NCI-H146 treated with DMSO at 0.1 percent for 48 hours (cell line): ENCODE measurements at regions not wholly inside any gene's neighbourhood (a gene's known extent, or its start where the extent isn't known, plus 50 kb on each side); places are given as distances from the start of the nearest gene placed in this dataset.
A peak's percentile ranks its signal among the peaks of the same experiment; 100 is the strongest.
"Not testable (repeated sequence)": the region's sequence is repeated elsewhere in the genome, so short reads cannot be mapped to it uniquely, and the experiment has no call there.

Experiments
- DNase-seq: peaks from one replicate; lab custom pipeline; 2025; ENCODE audit not compliant: unreplicated experiment; lab: John Stamatoyannopoulos, UW

DNA sequence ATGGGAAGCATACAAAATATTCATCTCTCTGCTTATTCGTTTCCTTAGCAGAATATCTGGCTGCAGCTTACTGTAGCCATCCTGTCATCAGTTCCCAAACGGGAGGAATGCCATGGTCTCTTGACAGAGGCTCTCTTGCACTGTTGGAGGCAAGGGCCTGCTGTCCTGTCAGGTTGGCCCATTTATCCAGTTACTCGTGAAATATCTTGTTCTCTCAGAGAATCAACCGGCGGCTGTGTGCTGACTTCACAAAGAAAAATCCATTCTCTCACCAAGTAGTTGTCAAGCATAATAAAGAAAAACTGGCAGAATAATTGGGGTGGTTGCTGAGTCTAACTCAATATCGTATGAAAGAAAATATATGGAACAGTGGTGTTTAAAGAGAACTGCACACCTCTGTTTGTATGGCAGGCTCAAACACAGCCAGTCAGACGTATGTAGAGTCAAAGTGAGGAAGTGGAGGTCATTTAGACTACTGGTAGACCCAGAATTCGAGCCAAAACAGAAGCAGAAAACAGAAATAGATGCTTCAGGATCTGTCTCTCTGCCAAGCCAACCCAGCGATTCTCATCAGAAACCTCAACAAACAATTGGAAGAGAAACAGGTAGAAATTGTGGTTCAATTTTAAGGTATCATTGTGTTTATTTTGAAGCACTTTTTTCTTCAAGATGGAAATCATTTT, 349.2 kb upstream of the PRKCQ start:
- no peak for DNase-seq

DNA sequence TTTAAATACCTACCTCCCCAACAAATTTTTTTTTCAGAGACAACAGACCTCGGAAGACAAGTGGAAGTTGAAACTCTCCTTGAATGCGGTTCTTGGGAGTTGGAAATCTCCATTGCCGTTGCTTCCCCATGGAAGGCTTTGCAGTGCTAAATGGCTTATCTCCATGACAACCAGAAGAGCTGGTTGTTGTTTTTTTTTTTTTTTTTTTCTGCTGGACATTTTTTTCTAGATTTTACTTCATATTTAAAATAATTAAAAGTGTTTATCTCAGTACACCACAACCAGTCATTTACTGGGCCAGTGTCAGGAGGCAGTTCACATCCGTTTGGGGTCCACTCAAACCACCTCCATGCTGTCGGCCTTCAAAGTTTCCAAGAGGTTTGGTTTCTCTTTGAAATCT, 348.5 kb upstream of the PRKCQ start:
- DNase-seq: peak; percentile 50

DNA sequence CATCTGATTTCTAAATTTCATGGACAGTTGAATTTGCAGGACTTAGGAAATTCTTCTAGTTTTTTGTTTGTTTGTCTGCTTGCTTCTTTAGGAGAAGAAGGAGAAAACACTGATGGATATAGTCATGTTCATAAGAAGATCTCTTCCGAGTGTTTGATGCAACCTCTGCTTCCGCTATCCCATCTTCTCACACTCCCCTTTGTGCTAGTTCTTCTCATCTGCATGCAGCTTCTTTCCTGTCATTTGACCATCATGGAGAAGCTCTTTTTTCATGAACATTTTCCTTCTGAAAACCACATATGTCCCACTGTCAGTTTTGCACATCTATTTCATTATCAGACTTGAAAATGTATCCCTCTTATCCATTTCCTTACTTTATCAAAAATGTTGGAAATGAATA, 346.9 kb upstream of the PRKCQ start:
- no peak for DNase-seq

DNA sequence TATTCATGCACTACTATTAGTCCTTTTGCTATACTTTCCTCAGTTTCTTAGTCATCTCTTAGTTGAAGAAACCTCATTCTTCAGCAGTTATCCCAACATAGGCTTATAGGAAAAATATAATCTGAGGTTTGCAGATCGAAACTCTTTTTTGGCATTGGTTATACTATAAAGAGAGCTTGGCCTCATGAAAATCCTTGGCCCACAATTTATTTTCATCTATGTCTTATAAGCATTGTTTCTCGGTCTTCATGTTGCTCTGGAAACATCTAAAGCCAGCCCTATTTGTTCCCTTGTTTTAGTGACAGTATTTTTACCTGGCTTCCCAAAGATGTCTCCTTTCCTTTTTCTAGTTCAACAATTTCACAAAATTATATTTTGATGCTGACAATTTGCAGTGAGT, 345.1 kb upstream of the PRKCQ start:
- no peak for DNase-seq

DNA sequence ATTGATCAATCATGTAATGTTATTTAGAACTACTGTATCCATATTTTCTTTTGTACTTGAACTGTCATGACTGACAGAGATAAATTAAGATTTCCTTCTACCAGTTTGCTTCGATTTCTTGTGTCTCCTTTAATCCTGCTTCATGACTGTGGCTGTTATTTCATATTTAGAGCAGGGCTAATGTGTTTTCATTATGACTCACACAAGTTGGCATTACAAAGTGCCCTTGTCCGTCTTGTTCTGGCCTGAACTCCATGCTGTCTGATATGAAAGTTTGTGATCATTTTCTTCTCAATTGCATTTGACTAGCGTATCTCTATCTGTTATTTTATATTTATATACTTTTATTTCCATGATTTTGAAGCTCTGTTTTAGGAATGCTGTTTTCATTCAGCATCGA, 344.1 kb upstream of the PRKCQ start:
- DNase-seq: no peak

DNA sequence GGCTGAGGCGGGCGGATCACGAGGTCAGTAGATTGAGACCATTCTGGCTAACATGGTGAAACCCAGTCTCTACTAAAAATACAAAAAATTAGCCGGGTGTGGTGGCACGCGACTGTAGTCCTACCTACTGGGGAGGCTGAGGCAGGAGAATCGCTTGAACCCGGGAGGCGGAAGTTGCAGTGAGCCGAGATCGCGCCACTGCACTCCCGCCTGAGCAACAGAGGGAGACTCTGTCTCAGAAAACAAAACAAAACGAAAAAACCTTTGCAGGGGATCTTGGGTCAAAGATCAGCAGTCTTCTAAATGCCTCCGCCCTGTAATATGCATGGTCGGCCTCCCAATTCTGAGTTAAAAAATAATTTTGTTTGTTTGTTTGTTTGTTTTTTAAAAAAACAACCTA, 340.9 kb upstream of the PRKCQ start:
- DNase-seq: not testable (repeated sequence)

DNA sequence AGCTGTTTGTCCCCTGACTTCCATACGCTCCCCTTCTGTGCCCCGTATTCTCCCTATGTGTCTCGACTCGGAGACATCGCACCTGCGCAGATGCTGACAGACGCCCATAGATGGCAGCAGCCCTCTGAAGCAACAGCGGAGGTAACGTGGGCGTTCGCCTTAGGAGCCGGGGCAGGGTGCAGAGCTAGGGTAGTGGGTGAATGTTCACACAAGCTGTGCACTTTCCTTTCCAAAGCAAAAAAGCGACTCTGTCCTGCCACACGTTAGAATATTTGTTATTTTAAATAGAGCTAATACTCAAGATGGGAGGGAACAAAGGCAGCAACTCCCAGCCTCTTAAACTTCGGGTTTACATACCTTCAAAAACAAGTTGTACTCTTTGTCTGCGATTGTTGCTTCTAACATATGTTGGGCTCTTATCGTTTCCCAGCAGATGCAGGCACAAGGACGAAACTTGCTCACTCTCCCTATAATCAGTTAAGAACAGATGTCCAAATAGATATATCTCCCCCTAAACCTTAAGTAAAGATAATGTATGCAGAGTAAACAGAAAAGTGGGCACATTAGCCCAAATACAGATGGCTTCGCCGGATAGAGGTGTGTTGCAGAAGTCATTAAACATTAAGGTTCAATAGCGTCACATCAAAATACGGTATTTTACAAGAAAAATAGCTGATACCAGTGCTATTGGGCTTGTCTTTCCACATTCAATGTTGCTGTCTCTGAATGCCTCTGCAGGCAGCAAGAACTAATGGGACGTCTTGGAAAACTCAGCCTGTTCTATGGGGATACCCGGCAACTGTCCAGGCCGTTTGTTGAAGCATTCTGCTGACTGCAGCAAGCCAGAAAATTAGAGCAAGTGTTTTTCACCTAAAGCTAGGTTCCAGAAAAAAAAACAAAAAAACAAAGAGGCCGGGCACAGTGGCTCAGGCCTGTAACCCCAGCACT, 340.3 kb upstream of the PRKCQ start:
- peak; percentile 92 for DNase-seq

DNA sequence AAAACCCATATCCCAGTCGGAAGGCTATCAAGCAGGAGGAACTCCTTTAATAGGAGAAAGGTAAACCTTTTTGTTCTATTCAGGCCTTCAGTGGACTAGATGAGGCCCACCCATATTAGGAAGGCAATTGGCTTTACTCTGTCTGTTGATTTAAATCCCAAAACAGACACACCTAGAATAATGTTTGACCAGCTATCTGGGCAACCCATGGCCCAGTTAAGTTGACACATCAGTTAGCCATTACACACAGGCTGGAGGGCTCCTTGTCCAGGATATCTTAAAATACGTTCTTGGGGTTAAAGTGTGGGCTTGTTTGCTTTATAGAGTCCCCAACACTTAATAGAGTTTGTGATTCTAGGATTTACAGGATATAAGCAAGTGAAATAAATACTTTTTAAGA, 339.0 kb upstream of the PRKCQ start:
- DNase-seq: no peak

DNA sequence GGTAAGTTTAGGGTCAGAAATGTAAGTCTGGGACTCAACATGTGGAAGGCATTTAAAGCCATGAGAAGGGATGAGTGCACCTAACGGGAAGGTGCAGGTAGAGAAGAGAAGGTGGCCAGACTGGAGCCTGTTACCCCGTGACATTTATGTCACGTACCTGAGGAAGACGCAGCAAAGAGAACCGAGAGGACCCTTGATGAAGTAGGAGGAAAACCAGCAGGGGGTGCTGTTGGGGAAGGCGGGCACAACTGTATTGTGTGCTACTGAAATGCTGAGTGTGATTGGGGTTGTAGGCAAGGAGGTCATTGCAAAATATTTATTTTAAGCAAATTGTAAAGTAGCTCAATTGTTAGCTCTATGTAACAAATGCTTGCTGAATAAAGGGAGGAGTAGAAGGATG, 338.2 kb upstream of the PRKCQ start:
- DNase-seq: no peak

DNA sequence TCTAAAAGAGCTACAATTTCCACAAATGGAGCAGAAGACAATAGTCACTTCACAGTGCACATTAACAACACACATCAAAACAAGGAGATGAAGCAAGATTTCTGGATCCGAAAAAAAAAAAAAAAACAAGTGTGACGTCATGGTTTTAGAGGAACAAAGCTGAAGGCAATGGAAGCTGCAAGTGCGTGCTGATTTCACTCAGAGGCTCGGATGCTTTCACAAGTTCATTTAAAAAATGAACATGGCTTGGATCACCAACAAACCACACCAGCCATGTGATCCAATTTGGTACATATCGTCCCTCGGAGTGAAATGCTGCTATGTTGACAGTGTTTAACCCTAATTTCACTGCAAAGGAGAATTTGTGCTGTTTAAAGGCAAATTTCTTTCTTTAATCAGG, 337.0 kb upstream of the PRKCQ start:
- DNase-seq: no peak

DNA sequence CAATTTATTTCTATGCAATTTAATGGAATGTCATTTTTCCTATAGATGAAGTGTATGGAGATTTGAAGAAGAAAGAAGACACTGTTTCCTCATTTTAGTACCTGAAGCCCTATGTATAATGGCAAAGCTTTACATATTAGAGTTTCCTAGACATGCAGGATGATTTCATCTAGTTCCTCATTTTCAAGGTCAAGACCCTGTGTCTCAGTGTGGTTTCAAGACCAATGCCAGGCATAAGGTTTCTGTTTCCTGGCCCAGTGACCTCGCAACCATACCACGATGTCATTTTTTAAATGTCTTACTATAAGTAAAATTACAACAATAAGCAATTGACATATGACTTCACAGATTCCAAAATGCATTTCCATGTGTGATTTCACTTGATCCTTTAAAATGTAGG, 336.5 kb upstream of the PRKCQ start:
- DNase-seq: no peak

DNA sequence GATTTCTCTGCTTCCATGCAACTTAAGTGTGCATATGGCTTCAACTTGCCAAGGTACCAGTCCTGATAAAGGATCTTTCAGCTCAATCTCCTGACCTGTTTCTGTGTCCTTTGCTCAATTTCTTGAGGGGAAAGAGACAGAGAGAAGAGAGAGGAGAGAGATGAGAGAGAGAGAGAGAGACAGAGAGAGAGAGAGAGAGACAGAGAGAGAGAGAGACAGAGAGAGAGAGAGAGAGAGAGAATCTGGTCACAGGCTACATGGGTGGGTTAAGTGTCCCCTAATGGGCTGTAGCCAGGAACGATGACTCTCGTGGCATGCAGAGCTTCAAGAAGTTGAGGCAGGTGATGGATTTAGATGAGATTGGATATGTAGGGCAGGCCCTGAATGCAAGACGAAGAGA, 335.2 kb upstream of the PRKCQ start:
- DNase-seq: no peak

DNA sequence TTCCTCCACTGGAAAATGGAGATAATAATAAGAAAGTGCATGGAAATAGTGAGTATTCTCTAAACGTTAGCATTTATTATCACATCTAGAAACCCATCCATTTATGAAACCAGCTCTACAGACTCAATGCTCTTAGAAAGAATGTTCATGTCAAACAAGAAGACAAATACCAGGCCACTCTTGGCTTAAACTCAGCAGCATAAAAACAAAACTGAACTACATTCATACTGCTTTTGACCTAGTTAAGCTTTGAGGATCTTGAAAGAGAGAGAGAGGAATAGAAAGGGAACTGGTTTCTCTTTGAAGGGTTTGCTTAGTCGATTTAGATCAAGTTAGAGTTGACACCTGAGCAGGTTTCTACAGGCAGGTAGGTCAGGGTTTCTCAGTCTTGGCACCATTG, 332.9 kb upstream of the PRKCQ start:
- no peak for DNase-seq

DNA sequence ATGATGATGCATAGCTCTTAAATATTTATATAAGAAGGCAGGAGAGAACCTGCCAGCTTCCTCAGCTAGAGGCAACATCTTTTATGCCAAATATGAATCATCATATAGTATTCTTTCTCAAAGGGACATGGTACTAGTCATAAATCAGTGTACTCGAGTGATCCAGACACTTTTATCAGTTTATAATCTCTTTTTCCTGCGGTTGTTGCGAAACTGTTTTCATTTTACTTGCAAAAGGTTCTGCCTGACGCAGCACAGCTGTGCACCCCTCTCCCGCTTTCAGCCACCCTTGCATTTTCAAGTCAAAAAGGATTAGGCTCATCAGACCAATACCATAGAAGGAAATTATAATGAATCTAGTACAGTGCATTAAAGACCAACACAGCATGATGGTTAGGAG, 332.3 kb upstream of the PRKCQ start:
- no peak for DNase-seq

DNA sequence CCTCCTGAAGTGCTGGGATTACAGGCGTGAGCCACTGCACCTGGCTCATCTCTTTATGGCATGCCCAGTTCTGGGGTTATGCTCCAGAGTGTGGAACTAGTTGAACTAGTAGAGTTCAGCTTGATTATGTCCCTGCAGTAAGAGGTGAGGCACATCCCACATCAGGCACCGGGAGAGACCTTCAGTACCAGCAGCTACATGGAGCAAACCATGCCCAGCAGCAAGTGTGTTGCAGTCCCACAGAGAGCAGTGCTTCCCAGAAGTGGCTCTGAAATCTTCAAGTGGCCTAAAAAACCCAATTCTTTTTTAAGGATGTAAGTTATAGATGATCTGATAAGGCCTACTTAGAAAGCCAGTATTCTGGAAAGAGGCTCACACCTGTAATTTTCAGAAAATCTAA, 331.9 kb upstream of the PRKCQ start:
- no peak for DNase-seq

DNA sequence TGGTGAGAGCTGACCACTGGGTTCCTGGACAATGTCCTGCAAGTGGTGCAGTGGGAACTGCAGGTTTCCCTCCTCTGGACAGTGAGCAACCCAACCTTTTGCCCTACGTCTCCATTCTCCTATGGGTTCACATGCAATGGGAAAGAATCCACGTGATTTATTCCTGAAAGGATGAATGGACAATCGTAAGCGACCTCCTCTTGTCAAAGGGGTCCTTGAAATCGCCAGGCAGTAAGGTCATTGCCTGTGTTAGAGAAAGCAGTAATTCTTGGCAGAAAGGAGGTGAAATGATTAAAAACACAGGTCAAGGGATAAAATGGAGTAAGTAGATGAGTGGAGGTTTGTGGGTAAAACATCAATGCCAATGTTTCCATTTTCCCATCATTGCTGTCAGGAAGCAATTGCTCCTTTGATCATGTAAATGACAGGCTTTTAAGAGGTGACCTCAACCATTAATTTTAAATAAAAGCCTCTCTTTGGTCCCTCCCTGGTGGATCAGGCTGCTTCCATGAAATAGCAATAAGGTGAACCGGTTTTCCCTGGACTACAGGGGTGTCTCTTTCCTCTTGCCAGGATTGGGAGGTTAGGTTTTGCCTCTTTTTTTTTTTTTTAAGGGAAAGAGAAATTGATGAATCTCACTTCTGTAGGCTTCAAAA, 330.0 kb upstream of the PRKCQ start:
- no peak for DNase-seq

DNA sequence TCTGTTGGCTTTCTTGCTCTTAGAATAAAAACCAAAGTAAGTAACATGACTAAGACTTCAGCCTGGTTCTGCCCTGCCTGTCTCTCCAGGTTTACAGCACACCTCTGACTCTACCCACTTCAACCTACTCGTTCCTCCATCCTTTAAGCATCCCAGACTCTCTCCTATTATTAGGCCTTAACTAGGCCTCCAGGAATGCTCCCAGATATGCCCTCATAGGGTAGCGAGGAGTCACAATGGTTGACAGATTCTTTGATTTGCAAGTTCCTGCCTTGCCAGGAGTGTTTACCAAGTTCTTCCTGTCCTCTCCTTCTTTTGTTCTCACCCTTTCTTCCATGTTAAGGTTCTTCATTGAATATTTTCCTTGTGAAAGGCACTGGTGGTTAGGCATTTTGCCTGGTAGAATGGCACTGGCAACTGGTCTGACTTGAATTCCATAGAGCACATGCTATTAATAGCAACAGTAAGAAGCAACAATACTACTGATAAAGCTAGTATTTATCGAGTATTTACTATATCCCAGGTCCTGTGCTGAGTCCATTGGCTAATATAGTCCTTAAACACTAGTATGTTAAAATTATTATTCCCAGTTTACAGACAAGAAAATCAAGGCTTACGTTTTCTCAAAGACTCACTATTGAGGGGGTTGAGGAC, 327.9 kb upstream of the PRKCQ start:
- no peak for DNase-seq

DNA sequence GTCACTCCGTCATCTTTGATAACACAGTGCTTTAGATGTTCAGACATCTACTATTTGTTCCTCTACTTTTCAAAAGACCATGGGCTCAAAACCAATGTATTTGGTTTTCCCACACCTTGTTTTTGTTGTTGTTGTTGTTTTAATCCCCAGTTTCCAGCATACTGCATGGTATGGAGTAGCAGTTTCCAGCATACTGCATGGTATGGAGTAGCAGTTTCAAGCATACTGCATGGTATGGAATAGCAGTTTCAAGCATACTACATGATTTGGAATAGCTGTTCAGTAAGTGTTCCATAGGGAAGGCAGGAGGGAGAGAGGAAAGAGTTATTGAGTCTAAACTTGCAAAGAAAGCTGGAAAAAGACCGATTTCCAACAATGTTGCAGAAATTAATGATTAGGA, 314.3 kb upstream of the PRKCQ start:
- no peak for DNase-seq

DNA sequence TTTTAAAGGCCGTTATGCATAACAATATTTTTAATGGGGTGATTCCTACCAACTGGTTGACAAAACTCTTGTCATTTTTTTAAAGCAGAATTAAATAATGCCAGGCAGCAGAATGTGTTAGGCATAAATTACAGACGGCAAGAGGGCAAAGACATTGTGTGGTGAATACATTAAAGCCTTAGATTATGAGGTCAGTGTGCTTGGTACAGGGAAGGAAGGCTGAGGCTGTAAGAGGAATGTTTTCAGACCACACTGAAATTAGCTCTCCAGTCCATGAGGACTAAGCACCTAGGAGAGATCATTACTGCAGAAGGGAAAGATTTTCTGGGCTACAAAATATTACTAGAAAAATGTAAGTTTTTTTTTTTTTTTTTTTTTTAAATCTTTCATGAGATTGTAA, 312.8 kb upstream of the PRKCQ start:
- no peak for DNase-seq

DNA sequence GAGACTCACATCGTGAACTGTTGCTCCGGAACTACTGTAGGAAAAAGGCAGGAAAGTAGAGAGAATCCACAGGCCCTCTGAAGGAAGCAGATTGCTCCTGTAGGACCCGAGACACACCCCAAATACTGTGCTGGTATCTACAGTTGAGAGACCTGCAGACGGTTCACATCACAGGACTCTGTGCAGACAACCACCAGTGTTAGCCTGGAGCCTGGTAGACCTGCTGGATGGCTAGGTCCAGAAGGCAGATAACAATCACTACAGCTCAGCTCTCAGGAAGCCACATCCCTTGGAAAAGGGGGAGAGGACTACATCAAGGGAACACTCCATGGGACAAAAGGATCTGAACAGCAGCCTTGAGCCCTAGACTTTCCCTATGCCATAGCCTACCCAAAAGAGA, 311.8 kb upstream of the PRKCQ start:
- no peak for DNase-seq

DNA sequence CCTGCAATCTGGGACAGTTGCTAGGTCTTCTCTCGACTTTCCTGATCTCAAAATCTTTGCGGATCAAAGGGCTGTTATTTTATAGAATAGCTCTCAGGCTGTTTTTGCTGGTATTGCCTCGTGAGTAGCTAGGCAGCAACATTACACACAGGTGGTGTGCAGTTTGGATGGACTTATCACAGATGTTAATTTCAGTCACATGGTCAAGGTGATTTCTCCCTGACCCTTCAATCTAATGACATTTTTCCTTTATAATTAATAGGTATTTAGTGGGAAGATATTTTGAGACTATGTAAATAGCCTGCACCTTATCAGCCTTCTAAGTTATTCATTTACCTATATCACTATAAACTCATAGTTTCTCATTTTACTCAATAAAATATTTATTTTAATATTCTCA, 309.6 kb upstream of the PRKCQ start:
- no peak for DNase-seq

DNA sequence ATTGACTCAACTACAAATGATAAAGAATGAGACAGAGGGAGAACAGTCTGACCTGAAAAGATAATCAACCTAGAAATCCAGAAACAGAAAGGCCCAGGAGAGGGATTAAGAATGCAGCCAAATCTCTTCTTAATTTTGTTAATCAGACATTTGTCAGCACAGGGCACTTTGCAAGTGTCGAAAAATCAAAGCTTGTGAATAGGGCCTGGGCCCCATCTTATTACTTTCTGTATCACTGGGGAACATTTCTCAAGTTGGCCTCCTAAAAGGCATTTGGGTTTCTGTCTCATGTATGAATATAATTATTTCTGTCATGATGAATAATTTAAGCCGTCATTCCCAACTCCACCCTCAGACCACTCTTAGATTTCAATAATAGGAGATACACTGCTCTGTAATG, 308.4 kb upstream of the PRKCQ start:
- DNase-seq: no peak
